ENCODE measurements at regions not wholly inside any gene's neighbourhood (a gene's known extent, or its start where the extent isn't known, plus 50 kb on each side); places are given as distances from the start of the nearest gene placed in this dataset.

DNA sequence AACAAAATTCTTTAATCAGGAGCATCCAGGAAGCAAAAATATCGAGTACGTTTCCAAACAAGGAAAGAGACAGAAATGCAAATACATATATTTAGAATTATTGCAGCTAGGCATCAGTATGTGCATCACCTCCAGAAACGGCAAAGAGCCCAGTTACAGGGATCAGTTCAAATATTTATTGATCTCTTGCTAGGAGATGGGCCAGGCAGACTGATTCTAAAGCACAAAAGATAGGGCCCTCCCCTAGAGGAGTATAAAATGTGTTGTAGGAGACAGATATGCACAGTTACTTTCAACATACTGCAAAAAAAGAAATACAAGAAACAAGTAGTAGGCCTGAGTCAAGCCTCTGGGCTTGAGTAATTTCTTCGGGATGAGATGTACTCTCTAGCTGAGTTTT lies 80.7 kb upstream of the NHSL1 start (continued):
- TF ChIP-seq, protein P1, sequence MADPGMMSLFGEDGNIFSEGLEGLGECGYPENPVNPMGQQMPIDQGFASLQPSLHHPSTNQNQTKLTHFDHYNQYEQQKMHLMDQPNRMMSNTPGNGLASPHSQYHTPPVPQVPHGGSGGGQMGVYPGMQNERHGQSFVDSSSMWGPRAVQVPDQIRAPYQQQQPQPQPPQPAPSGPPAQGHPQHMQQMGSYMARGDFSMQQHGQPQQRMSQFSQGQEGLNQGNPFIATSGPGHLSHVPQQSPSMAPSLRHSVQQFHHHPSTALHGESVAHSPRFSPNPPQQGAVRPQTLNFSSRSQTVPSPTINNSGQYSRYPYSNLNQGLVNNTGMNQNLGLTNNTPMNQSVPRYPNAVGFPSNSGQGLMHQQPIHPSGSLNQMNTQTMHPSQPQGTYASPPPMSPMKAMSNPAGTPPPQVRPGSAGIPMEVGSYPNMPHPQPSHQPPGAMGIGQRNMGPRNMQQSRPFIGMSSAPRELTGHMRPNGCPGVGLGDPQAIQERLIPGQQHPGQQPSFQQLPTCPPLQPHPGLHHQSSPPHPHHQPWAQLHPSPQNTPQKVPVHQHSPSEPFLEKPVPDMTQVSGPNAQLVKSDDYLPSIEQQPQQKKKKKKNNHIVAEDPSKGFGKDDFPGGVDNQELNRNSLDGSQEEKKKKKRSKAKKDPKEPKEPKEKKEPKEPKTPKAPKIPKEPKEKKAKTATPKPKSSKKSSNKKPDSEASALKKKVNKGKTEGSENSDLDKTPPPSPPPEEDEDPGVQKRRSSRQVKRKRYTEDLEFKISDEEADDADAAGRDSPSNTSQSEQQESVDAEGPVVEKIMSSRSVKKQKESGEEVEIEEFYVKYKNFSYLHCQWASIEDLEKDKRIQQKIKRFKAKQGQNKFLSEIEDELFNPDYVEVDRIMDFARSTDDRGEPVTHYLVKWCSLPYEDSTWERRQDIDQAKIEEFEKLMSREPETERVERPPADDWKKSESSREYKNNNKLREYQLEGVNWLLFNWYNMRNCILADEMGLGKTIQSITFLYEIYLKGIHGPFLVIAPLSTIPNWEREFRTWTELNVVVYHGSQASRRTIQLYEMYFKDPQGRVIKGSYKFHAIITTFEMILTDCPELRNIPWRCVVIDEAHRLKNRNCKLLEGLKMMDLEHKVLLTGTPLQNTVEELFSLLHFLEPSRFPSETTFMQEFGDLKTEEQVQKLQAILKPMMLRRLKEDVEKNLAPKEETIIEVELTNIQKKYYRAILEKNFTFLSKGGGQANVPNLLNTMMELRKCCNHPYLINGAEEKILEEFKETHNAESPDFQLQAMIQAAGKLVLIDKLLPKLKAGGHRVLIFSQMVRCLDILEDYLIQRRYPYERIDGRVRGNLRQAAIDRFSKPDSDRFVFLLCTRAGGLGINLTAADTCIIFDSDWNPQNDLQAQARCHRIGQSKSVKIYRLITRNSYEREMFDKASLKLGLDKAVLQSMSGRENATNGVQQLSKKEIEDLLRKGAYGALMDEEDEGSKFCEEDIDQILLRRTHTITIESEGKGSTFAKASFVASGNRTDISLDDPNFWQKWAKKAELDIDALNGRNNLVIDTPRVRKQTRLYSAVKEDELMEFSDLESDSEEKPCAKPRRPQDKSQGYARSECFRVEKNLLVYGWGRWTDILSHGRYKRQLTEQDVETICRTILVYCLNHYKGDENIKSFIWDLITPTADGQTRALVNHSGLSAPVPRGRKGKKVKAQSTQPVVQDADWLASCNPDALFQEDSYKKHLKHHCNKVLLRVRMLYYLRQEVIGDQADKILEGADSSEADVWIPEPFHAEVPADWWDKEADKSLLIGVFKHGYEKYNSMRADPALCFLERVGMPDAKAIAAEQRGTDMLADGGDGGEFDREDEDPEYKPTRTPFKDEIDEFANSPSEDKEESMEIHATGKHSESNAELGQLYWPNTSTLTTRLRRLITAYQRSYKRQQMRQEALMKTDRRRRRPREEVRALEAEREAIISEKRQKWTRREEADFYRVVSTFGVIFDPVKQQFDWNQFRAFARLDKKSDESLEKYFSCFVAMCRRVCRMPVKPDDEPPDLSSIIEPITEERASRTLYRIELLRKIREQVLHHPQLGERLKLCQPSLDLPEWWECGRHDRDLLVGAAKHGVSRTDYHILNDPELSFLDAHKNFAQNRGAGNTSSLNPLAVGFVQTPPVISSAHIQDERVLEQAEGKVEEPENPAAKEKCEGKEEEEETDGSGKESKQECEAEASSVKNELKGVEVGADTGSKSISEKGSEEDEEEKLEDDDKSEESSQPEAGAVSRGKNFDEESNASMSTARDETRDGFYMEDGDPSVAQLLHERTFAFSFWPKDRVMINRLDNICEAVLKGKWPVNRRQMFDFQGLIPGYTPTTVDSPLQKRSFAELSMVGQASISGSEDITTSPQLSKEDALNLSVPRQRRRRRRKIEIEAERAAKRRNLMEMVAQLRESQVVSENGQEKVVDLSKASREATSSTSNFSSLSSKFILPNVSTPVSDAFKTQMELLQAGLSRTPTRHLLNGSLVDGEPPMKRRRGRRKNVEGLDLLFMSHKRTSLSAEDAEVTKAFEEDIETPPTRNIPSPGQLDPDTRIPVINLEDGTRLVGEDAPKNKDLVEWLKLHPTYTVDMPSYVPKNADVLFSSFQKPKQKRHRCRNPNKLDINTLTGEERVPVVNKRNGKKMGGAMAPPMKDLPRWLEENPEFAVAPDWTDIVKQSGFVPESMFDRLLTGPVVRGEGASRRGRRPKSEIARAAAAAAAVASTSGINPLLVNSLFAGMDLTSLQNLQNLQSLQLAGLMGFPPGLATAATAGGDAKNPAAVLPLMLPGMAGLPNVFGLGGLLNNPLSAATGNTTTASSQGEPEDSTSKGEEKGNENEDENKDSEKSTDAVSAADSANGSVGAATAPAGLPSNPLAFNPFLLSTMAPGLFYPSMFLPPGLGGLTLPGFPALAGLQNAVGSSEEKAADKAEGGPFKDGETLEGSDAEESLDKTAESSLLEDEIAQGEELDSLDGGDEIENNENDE (IDR thresholded peaks at IDR 0.05; ENCODE audit: insufficient replicate concordance, low read length) = no peak
- no peak for TF ChIP-seq ZNF274 (IDR thresholded peaks at IDR 0.05; ENCODE audit: borderline replicate concordance, extremely low read depth, low read length)
- TF ChIP-seq EGR1 (IDR thresholded peaks at IDR 0.05; ENCODE audit: borderline replicate concordance, low read depth, low read length) = no peak
- no peak for TF ChIP-seq BRCA1 (IDR thresholded peaks at IDR 0.05; ENCODE audit: low read depth, low read length)
- TF ChIP-seq NANOG (IDR thresholded peaks at IDR 0.05; ENCODE audit: insufficient read depth, low read depth, low read length, poor library complexity, severe bottlenecking) = no peak
- TF ChIP-seq TAF1 (IDR thresholded peaks at IDR 0.05; ENCODE audit: low read depth, low read length) = no peak
- TF ChIP-seq EP300 (IDR thresholded peaks at IDR 0.05; ENCODE audit: borderline replicate concordance in 1 of 2, low read depth in 2 of 2, low read length in 2 of 2) = no peak
- TF ChIP-seq KDM4A (IDR thresholded peaks at IDR 0.05; ENCODE audit: low read depth, low read length, severe bottlenecking) = no peak
- TF ChIP-seq SAP30 (IDR thresholded peaks at IDR 0.05; ENCODE audit: insufficient read depth, insufficient replicate concordance, low read length) = no peak
- TF ChIP-seq TEAD4 (IDR thresholded peaks at IDR 0.05; ENCODE audit: low read depth, low read length) = no peak
- TF ChIP-seq SRF (IDR thresholded peaks at IDR 0.05; ENCODE audit: low read depth, low read length) = no peak
- TF ChIP-seq CHD2 (IDR thresholded peaks at IDR 0.05; ENCODE audit: low read length) = no peak
